H7 (cell line): ENCODE measurements at regions not wholly inside any gene's neighbourhood (a gene's known extent, or its start where the extent isn't known, plus 50 kb on each side); places are given as distances from the start of the nearest gene placed in this dataset.
"Not testable (repeated sequence)": the region's sequence is repeated elsewhere in the genome, so short reads cannot be mapped to it uniquely, and the experiment has no call there.

Experiments used
- DNase-seq: peaks from one replicate; pipeline ENCODE4 v3.0.0; 2012
- H3K27me3 ChIP-seq: 2 replicates; pipeline ENCODE4 v1.6.0; 2011; ENCODE audit warnings: mild to moderate bottlenecking, low read length; ENCODE audit not compliant: control insufficient read depth, insufficient read depth
- H3K36me3 ChIP-seq: replicated peaks from 2 replicates; pipeline ENCODE4 v1.5.1; 2011; ENCODE audit warnings: low read length; ENCODE audit not compliant: control insufficient read depth, insufficient read depth
- H3K4me3 ChIP-seq: 2 replicates; pipeline ENCODE4 v1.5.1; 2011; ENCODE audit warnings: low read depth, mild to moderate bottlenecking, control low read depth, low read length, moderate library complexity; ENCODE audit not compliant: insufficient read depth

- DNase-seq = no peak
Observed at GRCh38 chr1:238772322-238772721, 614.0 kb upstream of the CHRM3 start.

GRCh38 chr1:238767321-238767720 is 619.0 kb upstream of the CHRM3 start:
- no peak overlapping the region for H3K4me3 ChIP-seq
- DNase-seq = no peak
- no peaks in the 10 kb centered on the region for H3K27me3 ChIP-seq
- no peaks in the 10 kb centered on the region for H3K36me3 ChIP-seq

More at GRCh38 chr1:238772322-238772721, 614.0 kb upstream of the CHRM3 start:
- no peaks in the 10 kb centered on the region for H3K36me3 ChIP-seq
- no peak overlapping the region for H3K4me3 ChIP-seq
- H3K27me3 ChIP-seq = no peaks in the 10 kb centered on the region

GRCh38 chr1:238764779-238765178 is 621.6 kb upstream of the CHRM3 start:
- H3K36me3 ChIP-seq = no peaks in the 10 kb centered on the region
- no peak for DNase-seq

GRCh38 chr1:238753252-238753651 is 633.1 kb upstream of the CHRM3 start:
- no peaks in the 10 kb centered on the region for H3K36me3 ChIP-seq
- peak; percentile 5 for DNase-seq
- no peaks in the 10 kb centered on the region for H3K27me3 ChIP-seq
- no peak overlapping the region for H3K4me3 ChIP-seq

More at GRCh38 chr1:238764779-238765178, 621.6 kb upstream of the CHRM3 start:
- Histone ChIP-seq H3K27me3 (no peaks in the 10 kb centered on the region), H3K4me3 (no peak overlapping the region)

GRCh38 chr1:238752327-238752726 is 634.0 kb upstream of the CHRM3 start:
- H3K4me3 ChIP-seq = no peak overlapping the region
- no peaks in the 10 kb centered on the region for H3K36me3 ChIP-seq
- DNase-seq = no peak
- H3K27me3 ChIP-seq = no peaks in the 10 kb centered on the region

DNA sequence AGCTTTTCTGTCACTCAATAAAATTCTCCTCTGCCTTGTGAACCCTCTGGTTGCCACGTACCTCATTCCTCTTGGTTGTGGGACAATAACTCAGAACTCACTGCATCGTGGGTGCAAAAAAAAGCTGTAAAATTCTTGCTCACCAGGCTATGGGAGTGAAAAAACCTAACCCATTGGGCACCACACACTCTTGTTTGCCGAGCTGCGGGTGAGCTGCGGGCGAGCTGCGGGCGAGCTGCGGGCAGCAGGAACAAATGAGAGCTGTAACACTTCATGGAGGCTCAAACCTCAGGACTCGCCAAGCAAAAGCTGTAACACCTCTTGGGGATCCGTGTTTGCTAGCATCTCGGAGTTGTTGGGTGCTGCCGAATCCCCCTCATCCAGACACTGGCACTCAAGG is 641.3 kb upstream of the CHRM3 start:
- DNase-seq = no peak
- H3K4me3 ChIP-seq = no peak overlapping the region
- H3K36me3 ChIP-seq = no peaks in the 10 kb centered on the region
- H3K27me3 ChIP-seq = no peaks in the 10 kb centered on the region

GRCh38 chr1:238738892-238739291 is 647.5 kb upstream of the CHRM3 start:
- Histone ChIP-seq H3K4me3 (no peak overlapping the region), H3K27me3 (no peaks in the 10 kb centered on the region), H3K36me3 (no peaks in the 10 kb centered on the region)
- peak; percentile 8 for DNase-seq

GRCh38 chr1:238727670-238728069 is 658.7 kb upstream of the CHRM3 start:
- Histone ChIP-seq H3K36me3 (no peaks in the 10 kb centered on the region), H3K4me3 (no peak overlapping the region), H3K27me3 (no peaks in the 10 kb centered on the region)
- DNase-seq = no peak

- H3K36me3 ChIP-seq = no peaks in the 10 kb centered on the region
- no peaks in the 10 kb centered on the region for H3K27me3 ChIP-seq
- no peak for DNase-seq
- H3K4me3 ChIP-seq = no peak overlapping the region
Observed at GRCh38 chr1:238722812-238723211, 663.6 kb upstream of the CHRM3 start.

GRCh38 chr1:238710697-238711096 is 675.7 kb upstream of the CHRM3 start:
- Histone ChIP-seq H3K27me3 (no peaks in the 10 kb centered on the region), H3K4me3 (no peak overlapping the region), H3K36me3 (no peaks in the 10 kb centered on the region)
- DNase-seq = peak; percentile 10

DNA sequence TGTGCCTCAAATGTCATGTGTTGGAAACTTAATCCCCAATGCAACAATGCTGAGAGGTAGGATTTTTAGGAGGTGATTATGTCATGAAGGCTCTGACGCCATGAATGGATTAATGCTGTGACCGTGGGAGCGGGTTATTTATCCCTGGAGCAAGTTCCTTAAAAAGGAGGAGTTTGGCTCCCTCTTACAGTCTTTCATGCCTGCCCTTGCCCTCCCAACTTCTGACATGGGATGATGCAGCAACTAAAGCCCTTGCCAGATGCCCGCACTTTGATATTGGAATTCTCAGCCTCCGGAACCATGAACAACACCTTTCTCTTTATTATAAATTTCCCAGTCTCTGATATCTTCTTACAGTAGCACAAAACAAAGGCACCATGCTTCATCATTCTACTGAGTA is 685.3 kb upstream of the CHRM3 start:
- Histone ChIP-seq H3K27me3 (no peaks in the 10 kb centered on the region), H3K36me3 (no peaks in the 10 kb centered on the region), H3K4me3 (no peak overlapping the region)
- no peak for DNase-seq

GRCh38 chr1:238690415-238690814 is 696.0 kb upstream of the CHRM3 start:
- no peaks in the 10 kb centered on the region for H3K27me3 ChIP-seq
- H3K4me3 ChIP-seq = no peak overlapping the region
- DNase-seq = no peak
- H3K36me3 ChIP-seq = no peaks in the 10 kb centered on the region

GRCh38 chr1:238684576-238684975 is 701.8 kb upstream of the CHRM3 start:
- DNase-seq, H3K36me3 ChIP-seq, H3K4me3 ChIP-seq, H3K27me3 ChIP-seq: not testable (repeated sequence)

GRCh38 chr1:238681451-238681850 is 704.9 kb upstream of the CHRM3 start:
- no peaks in the 10 kb centered on the region for H3K36me3 ChIP-seq
- no peak overlapping the region for H3K4me3 ChIP-seq
- H3K27me3 ChIP-seq = no peaks in the 10 kb centered on the region
- no peak for DNase-seq

DNA sequence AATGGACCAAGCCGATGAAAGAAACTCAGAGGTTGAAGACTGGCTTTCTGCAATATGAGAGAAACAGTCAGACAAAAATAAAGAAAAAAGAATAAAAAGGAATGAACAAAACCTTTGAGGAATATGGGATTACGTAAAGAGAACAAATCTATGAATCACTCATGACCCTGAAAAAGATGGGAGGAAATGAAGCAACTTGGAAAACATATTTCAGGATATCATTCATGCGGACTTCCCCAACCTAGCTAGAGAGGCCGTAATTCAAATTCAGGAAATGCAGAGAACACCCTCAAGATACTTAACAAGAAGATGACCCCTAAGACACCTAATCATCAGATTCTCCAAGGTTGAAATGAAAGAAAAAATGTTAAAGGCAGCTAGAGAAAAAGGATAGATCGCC is 705.3 kb upstream of the CHRM3 start:
- no peaks in the 10 kb centered on the region for H3K27me3 ChIP-seq
- no peak overlapping the region for H3K4me3 ChIP-seq
- H3K36me3 ChIP-seq = no peaks in the 10 kb centered on the region
- no peak for DNase-seq

DNA sequence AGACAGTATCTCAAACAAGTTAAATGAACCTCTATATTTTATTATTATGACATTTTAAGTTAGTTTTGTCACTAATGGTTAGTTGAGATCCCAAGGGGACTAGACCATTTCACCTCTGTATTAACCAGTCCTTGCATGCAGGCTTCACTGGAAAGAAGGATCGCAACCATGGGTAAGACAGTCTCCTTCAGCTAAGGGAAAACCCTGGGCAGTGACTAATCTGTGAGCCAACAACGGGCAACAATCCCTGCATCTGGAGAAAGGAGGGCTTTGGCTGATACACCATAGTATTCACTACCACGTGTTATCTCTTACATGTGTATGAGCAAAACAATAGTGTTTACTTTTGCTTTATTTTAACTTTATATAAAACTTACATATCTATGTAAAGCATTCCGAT is 708.8 kb upstream of the CHRM3 start:
- Histone ChIP-seq H3K36me3 (no peaks in the 10 kb centered on the region), H3K27me3 (no peaks in the 10 kb centered on the region), H3K4me3 (no peak overlapping the region)
- DNase-seq = no peak
